ENCODE measurements at regions not wholly inside any gene's neighbourhood (a gene's known extent, or its start where the extent isn't known, plus 50 kb on each side); places are given as distances from the start of the nearest gene placed in this dataset.
A peak's percentile ranks its signal among the peaks of the same experiment; 100 is the strongest.

- DNase-seq (ENCODE audit: low read depth), result no peak
Observed at GRCh38 chr7:131087756-131088658, 239.7 kb upstream of the MKLN1 start.

GRCh38 chr7:131090188-131090587 is 237.5 kb upstream of the MKLN1 start:
- DNase-seq (ENCODE audit: low read depth), result no peak

- DNase-seq (ENCODE audit: low read depth), result no peak
Observed at GRCh38 chr7:131090886-131091692, 236.6 kb upstream of the MKLN1 start.

- no peak for DNase-seq (ENCODE audit: low read depth)
Observed at GRCh38 chr7:131094685-131095084, 233.0 kb upstream of the MKLN1 start.

- DNase-seq (ENCODE audit: low read depth), result no peak
Observed at GRCh38 chr7:131095346-131095745, 232.3 kb upstream of the MKLN1 start.

- DNase-seq (ENCODE audit: low read depth), result no peak
Observed at GRCh38 chr7:131096267-131096927, 231.3 kb upstream of the MKLN1 start.

GRCh38 chr7:131097662-131098376 is 229.9 kb upstream of the MKLN1 start:
- DNase-seq (ENCODE audit: low read depth), result no peak

- DNase-seq (ENCODE audit: low read depth), result no peak
Observed at GRCh38 chr7:131098527-131098926, 229.1 kb upstream of the MKLN1 start.

GRCh38 chr7:131100357-131101054 is 227.2 kb upstream of the MKLN1 start:
- DNase-seq (ENCODE audit: low read depth), result no peak

GRCh38 chr7:131103997-131104396 is 223.7 kb upstream of the MKLN1 start:
- DNase-seq (ENCODE audit: low read depth), result no peak

GRCh38 chr7:131104596-131105293 is 222.9 kb upstream of the MKLN1 start:
- DNase-seq (ENCODE audit: low read depth), result no peak

GRCh38 chr7:131105294-131105798 is 222.3 kb upstream of the MKLN1 start:
- no peak for DNase-seq (ENCODE audit: low read depth)

GRCh38 chr7:131105799-131106680 is 221.6 kb upstream of the MKLN1 start:
- peak; percentile 66 for DNase-seq (ENCODE audit: low read depth)

GRCh38 chr7:131106681-131107336 is 220.9 kb upstream of the MKLN1 start:
- DNase-seq (ENCODE audit: low read depth), result peak; percentile 37

GRCh38 chr7:131107337-131108211 is 220.1 kb upstream of the MKLN1 start:
- DNase-seq (ENCODE audit: low read depth), result peak; percentile 64

- no peak for DNase-seq (ENCODE audit: low read depth)
Observed at GRCh38 chr7:131108212-131108940, 219.3 kb upstream of the MKLN1 start.
